ENCODE measurements at regions not wholly inside any gene's neighbourhood (a gene's known extent, or its start where the extent isn't known, plus 50 kb on each side); places are given as distances from the start of the nearest gene placed in this dataset.

DNA sequence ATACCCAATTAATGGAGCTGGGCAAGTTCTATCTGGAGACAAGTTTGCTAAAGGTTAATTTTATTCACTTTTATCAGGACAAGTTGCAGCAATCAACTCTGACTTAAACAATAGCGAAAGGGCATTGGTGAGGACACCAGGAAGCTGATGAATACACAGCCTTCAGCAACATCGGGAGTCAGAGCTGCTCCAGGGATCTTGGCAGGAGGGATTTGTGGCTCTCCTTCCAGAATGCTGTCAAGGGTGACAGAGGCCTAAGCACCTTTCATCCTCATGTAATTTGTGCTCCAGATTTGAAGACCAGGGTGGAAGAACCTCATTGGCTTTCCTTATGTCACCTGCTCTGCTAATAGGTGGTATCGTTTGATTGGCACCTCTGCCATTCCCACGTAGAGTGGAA lies 485.6 kb downstream of the NPIPA7 start:
- ATAC-seq (no peak), DNase-seq (no peak)
- Mint-ChIP-seq H3K27me3 (ENCODE audit: low read depth in 2 of 2) (peaks cover 4 to 11% of the 10 kb centered on the region in 2 donors), H3K4me1 (no peaks in the 10 kb centered on the region), H3K4me3 (no peak overlapping the region), H3K9me3 (no peaks in the 10 kb centered on the region), H3K36me3 (no peaks in the 10 kb centered on the region), H3K27ac (no peak overlapping the region)
- Histone ChIP-seq H3K27ac (ENCODE audit: low read length) (no peak overlapping the region), H3K36me3 (ENCODE audit: control insufficient read depth, insufficient read depth, low read length) (no peaks in the 10 kb centered on the region), H3K9me3 (ENCODE audit: control insufficient read depth, insufficient read depth, low read length) (no peaks in the 10 kb centered on the region), H3K4me3 (ENCODE audit: low read length) (no peak overlapping the region), H3K4me1 (ENCODE audit: control insufficient read depth, insufficient read depth, low read length) (no peaks in the 10 kb centered on the region), H3K27me3 (ENCODE audit: control insufficient read depth, insufficient read depth, low read length) (no peaks in the 10 kb centered on the region)
- TF ChIP-seq, protein P1, sequence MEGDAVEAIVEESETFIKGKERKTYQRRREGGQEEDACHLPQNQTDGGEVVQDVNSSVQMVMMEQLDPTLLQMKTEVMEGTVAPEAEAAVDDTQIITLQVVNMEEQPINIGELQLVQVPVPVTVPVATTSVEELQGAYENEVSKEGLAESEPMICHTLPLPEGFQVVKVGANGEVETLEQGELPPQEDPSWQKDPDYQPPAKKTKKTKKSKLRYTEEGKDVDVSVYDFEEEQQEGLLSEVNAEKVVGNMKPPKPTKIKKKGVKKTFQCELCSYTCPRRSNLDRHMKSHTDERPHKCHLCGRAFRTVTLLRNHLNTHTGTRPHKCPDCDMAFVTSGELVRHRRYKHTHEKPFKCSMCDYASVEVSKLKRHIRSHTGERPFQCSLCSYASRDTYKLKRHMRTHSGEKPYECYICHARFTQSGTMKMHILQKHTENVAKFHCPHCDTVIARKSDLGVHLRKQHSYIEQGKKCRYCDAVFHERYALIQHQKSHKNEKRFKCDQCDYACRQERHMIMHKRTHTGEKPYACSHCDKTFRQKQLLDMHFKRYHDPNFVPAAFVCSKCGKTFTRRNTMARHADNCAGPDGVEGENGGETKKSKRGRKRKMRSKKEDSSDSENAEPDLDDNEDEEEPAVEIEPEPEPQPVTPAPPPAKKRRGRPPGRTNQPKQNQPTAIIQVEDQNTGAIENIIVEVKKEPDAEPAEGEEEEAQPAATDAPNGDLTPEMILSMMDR (IDR thresholded peaks at IDR 0.05): no peak
- intact Hi-C loops (cut with micrococcal nuclease): loop anchor here (10.0 kb wide), 1 partner anchor 330 kb away; no protein-coding TSS in a partner anchor
- 85% methylated on average over 3 of the region's 4 CpGs for WGBS (ENCODE audit: insufficient coverage)

DNA sequence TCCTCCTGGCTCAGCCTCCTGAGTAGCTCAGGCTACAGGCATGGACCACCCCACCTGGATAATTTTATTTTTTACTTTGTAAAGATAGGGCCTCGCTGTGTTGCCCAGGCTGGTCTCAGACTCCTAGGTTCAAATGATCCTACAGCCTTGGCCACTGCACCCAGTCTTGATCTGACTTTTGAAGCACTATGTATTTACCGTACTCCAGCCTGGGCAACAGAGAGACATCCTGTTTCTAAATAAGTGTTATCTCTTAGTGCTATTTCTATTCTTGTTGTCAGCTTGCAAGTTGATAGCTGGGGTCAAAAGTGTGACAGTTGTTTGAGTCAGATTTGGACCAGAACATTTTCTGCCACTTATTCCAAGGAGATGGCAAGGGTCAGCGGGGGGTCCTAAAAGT lies 486.4 kb downstream of the NPIPA7 start:
- 74% methylated on average over 3 of the region's 3 CpGs for WGBS (ENCODE audit: insufficient coverage)
- Mint-ChIP-seq H3K36me3 (no peaks in the 10 kb centered on the region), H3K4me1 (no peaks in the 10 kb centered on the region), H3K27me3 (ENCODE audit: low read depth in 2 of 2) (peaks cover 4 to 9% of the 10 kb centered on the region in 2 donors), H3K4me3 (no peak overlapping the region), H3K9me3 (no peaks in the 10 kb centered on the region), H3K27ac (no peak overlapping the region)
- no peaks in the 10 kb centered on the region for H3K36me3 ChIP-seq (ENCODE audit: control insufficient read depth, insufficient read depth, low read length)
- no peaks in the 10 kb centered on the region for H3K27me3 ChIP-seq (ENCODE audit: control insufficient read depth, insufficient read depth, low read length)
- H3K9me3 ChIP-seq (ENCODE audit: control insufficient read depth, insufficient read depth, low read length): no peaks in the 10 kb centered on the region
- TF ChIP-seq, protein P1 (IDR thresholded peaks at IDR 0.05): no peak
- no peaks in the 10 kb centered on the region for H3K4me1 ChIP-seq (ENCODE audit: control insufficient read depth, insufficient read depth, low read length)
- ATAC-seq (no peak), DNase-seq (no peak)
- intact Hi-C loops (cut with micrococcal nuclease): loop anchor here (10.0 kb wide), 1 partner anchor 329 kb away; no protein-coding TSS in a partner anchor
- H3K4me3 ChIP-seq (ENCODE audit: low read length): no peak overlapping the region
- H3K27ac ChIP-seq (ENCODE audit: low read length): no peak overlapping the region

DNA sequence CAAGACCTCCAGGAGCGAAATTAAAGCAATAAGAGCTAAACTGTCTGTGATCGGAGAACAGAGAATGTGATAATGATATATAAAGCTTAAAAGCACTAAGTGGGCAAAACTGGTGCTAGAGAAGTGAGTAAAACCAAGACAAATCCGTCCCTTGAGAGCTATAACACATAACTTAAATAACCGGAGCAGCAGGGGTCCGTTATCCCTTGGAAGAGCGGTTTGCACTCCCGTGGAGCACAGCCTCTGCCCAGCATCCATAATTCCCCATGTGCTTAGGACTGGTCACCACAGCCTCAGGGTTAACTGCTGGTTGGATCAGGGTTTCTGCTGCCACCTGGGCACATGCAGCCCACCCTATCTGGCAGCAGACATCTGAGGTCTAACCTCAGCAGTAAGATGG lies 489.0 kb downstream of the NPIPA7 start:
- Mint-ChIP-seq H3K27ac (no peak overlapping the region), H3K27me3 (ENCODE audit: low read depth in 2 of 2) (peaks cover 12 to 13% of the 10 kb centered on the region in 2 donors), H3K9me3 (no peaks in the 10 kb centered on the region), H3K36me3 (no peaks in the 10 kb centered on the region), H3K4me3 (no peak overlapping the region), H3K4me1 (no peaks in the 10 kb centered on the region)
- H3K4me1 ChIP-seq (ENCODE audit: control insufficient read depth, insufficient read depth, low read length): no peaks in the 10 kb centered on the region
- 68% methylated on average over 6 of the region's 7 CpGs for WGBS (ENCODE audit: insufficient coverage)
- TF ChIP-seq, protein P1 (IDR thresholded peaks at IDR 0.05): no peak
- no peaks in the 10 kb centered on the region for H3K36me3 ChIP-seq (ENCODE audit: control insufficient read depth, insufficient read depth, low read length)
- ATAC-seq (no peak), DNase-seq (no peak)
- intact Hi-C loops (cut with micrococcal nuclease): loop anchor here (10.0 kb wide), 1 partner anchor 327 kb away; no protein-coding TSS in a partner anchor
- no peak overlapping the region for H3K4me3 ChIP-seq (ENCODE audit: low read length)
- no peaks in the 10 kb centered on the region for H3K9me3 ChIP-seq (ENCODE audit: control insufficient read depth, insufficient read depth, low read length)
- no peaks in the 10 kb centered on the region for H3K27me3 ChIP-seq (ENCODE audit: control insufficient read depth, insufficient read depth, low read length)
- no peak overlapping the region for H3K27ac ChIP-seq (ENCODE audit: low read length)

DNA sequence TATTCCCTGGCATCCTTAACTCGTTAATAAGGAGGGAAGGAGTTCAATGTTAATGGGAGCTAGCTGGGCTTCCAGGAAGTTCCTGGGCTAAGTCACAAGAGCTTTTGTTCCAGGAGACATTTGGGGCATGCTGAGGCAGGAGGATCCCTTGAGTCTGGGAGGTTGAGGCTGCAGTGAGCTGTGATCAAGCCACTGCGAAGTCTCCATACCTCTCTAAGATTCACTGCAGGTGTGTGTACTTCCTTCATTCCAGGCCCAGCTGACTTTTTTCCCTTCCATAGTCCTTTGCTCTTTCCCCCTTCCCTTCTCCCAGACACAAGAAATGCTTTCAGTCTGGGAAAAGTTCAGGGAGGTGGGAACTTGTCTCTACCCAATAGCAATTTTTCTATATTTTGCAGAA lies 489.8 kb downstream of the NPIPA7 start:
- Histone ChIP-seq H3K27me3 (ENCODE audit: control insufficient read depth, insufficient read depth, low read length) (no peaks in the 10 kb centered on the region), H3K4me3 (ENCODE audit: low read length) (no peak overlapping the region), H3K36me3 (ENCODE audit: control insufficient read depth, insufficient read depth, low read length) (no peaks in the 10 kb centered on the region), H3K9me3 (ENCODE audit: control insufficient read depth, insufficient read depth, low read length) (no peaks in the 10 kb centered on the region), H3K4me1 (ENCODE audit: control insufficient read depth, insufficient read depth, low read length) (no peaks in the 10 kb centered on the region), H3K27ac (ENCODE audit: low read length) (no peak overlapping the region)
- H3K4me1 Mint-ChIP-seq: no peaks in the 10 kb centered on the region
- no peaks in the 10 kb centered on the region for H3K9me3 Mint-ChIP-seq
- no peak overlapping the region for H3K27ac Mint-ChIP-seq
- 89% methylated on average over 2 of the region's 2 CpGs for WGBS (ENCODE audit: insufficient coverage)
- peaks cover 13 to 16% of the 10 kb centered on the region in 2 donors for H3K27me3 Mint-ChIP-seq (ENCODE audit: low read depth in 2 of 2)
- TF ChIP-seq, protein P1 (IDR thresholded peaks at IDR 0.05): no peak
- H3K36me3 Mint-ChIP-seq: no peaks in the 10 kb centered on the region
- DNase-seq (no peak), ATAC-seq (no peak)
- intact Hi-C loops (cut with micrococcal nuclease): loop anchor here (10.0 kb wide), 1 partner anchor 326 kb away; no protein-coding TSS in a partner anchor
- H3K4me3 Mint-ChIP-seq: no peak overlapping the region

Measured in natural killer cell (primary cell).